Bronchial epithelial cell (primary cell): ENCODE measurements at regions not wholly inside any gene's neighbourhood (a gene's known extent, or its start where the extent isn't known, plus 50 kb on each side); places are given as distances from the start of the nearest gene placed in this dataset.
"Not testable (repeated sequence)": the region's sequence is repeated elsewhere in the genome, so short reads cannot be mapped to it uniquely, and the experiment has no call there.

Experiments
- DNase-seq: peaks from one replicate; pipeline ENCODE4 v3.0.0-alpha.2; 2010; ENCODE audit warnings: low read depth
- FAIRE-seq: peaks from 2 replicates; lab custom pipeline; 2011; peaks lifted over from hg19 to GRCh38; lab: Jason Lieb, UNC
- H3K27me3 ChIP-seq: 2 replicates; pipeline ENCODE4 v1.5.1; 2011; ENCODE audit warnings: low read length; ENCODE audit not compliant: control insufficient read depth, insufficient read depth
- H3K36me3 ChIP-seq: 2 replicates; pipeline ENCODE4 v1.5.1; 2011; ENCODE audit warnings: low read length; ENCODE audit not compliant: control insufficient read depth, insufficient read depth
- H3K4me3 ChIP-seq: 2 replicates; pipeline ENCODE4 v1.5.1; 2011; ENCODE audit warnings: mild to moderate bottlenecking, low read depth, low read length, control low read depth
- TF ChIP-seq, protein P1 (sequence below): IDR thresholded peaks from 2 replicates; pipeline ENCODE4 v1.5.1; 2011; ENCODE audit warnings: mild to moderate bottlenecking, moderate library complexity, low read length, control low read depth, inconsistent platforms; ENCODE audit not compliant: insufficient read depth, severe bottlenecking

DNA sequence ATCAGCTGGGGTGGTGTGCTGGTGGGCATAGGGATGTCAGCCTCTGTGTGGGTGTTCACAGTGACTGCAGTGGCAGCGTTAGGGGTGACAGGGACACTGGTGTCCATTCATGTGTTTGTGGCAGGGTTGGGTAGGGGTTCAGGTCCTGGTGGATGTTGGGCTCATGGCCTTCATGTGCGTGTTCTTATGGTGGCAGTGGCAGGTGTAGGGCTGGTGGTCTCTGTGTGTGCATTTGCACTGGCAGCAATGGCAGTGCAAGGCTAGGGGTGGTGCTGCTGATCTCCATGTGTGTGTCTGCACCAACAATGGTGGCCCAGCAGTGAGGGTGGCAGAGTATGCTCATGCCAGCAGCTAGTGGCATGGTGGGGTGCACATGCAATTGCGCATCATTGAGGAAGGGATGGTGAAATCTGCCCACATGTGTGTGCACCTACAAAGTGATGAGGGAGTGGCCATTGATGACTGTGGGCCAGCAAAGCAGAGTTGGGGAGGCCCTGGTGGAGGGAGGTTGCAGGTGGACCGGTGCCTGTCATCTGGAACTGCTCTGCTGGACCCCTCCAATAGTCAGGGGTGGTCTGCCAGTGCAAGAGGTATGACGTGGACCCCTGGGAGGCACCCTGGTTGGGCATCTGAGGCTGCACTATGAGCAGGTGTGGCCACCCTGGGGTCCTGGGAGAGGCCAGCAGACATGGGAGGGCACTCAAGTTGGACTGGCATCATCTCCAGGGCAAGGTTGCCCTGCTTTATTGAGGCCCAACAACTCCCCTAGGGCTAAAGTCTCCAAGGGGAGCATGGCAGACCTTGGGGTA lies 182.9 kb downstream of the TTC6 start:
- FAIRE-seq: peak; percentile 50
- TF ChIP-seq, protein P1, sequence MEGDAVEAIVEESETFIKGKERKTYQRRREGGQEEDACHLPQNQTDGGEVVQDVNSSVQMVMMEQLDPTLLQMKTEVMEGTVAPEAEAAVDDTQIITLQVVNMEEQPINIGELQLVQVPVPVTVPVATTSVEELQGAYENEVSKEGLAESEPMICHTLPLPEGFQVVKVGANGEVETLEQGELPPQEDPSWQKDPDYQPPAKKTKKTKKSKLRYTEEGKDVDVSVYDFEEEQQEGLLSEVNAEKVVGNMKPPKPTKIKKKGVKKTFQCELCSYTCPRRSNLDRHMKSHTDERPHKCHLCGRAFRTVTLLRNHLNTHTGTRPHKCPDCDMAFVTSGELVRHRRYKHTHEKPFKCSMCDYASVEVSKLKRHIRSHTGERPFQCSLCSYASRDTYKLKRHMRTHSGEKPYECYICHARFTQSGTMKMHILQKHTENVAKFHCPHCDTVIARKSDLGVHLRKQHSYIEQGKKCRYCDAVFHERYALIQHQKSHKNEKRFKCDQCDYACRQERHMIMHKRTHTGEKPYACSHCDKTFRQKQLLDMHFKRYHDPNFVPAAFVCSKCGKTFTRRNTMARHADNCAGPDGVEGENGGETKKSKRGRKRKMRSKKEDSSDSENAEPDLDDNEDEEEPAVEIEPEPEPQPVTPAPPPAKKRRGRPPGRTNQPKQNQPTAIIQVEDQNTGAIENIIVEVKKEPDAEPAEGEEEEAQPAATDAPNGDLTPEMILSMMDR: no peak
- DNase-seq: no peak
- Histone ChIP-seq H3K4me3 (no peak overlapping the region), H3K27me3 (no peaks in the 10 kb centered on the region), H3K36me3 (no peaks in the 10 kb centered on the region)

DNA sequence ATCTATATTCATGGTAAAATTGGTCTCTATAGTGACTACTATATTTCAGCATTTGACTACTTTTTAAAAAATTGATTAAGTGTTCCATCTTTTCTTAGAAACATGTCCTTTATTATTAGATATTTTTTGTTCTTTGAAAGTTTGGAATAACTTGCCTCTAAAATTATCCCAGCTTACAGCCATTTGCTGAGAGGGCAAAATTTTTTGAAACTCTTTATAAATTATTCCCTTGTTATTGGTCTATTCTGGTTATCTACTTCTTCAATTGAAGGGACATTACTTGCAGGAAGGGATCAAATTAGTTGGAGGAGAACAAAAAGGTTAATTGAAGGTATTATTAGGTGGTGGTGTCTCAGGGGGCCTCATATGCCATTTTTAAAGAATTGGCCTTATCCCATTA lies 184.1 kb downstream of the TTC6 start:
- TF ChIP-seq, protein P1: no peak
- FAIRE-seq: no peak

DNA sequence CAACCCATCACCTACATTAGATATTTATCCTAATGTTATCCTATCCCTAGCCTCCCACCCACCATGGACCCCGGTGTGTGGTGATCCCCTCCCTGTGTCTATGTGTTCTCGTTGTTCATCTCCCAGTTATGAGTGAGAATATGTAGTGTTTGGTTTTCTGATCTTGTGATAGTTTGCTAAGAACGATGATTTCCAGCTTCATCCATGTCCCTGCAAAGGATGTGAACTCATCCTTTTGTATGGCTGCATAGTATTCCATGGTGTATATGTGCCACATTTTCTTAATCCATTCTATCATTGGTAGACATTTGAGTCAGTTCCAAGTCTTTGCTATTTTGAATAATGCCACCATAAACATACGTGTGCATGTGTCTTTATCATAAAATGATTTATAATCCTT lies 185.3 kb downstream of the TTC6 start:
- not testable (repeated sequence) for H3K36me3 ChIP-seq, DNase-seq, H3K4me3 ChIP-seq, FAIRE-seq, H3K27me3 ChIP-seq

More for the DNA sequence above, 184.1 kb downstream of the TTC6 start:
- no peaks in the 10 kb centered on the region for H3K27me3 ChIP-seq
- H3K36me3 ChIP-seq: no peaks in the 10 kb centered on the region
- H3K4me3 ChIP-seq: no peak overlapping the region
- DNase-seq: no peak

DNA sequence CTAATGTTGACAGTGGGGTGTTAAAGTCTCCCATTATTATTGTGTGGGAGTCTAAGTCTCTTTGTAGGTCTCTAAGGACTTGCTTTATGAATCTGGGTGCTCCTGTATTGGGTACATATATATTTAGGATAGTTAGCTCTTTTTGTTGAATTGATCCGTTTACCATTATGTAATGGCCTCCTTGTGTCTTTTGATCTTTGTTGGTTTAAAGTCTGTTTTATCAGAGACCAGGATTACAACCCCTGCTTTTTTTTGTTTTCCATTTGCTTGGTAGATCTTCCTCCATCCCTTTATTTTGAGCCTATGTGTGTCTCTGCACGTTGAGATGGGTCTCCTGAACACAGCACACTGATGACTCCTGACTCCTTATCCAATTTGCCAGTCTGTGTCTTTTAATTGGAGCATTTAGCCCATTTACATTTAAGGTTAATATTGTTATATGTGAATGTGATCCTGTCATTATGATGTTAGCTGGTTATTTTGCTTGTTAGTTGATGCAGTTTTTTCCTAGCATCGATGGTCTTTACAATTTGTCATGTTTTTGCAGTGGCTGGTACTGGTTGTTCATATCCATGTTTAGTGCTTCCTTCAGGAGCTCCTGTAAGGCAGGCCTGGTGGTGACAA lies 188.9 kb downstream of the TTC6 start:
- DNase-seq, H3K27me3 ChIP-seq, H3K36me3 ChIP-seq, FAIRE-seq, H3K4me3 ChIP-seq: not testable (repeated sequence)

DNA sequence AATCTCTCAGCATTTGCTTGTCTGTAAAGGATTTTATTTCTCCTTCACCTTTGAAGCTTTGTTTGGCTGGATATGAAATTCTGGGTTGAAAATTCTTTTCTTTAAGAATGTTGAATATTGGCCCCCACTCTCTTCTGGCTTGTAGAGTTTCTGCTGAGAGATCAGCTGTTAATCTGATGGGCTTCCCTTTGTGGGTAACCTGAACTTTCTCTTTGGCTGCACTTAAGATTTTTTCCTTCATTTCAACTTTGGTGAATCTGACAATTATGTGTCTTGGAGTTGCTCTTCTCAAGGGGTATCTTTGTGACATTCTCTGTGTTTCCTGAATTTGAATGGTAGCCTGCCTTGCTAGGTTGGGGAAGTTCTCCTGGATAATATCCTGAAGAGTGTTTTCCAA lies 189.4 kb downstream of the TTC6 start:
- H3K4me3 ChIP-seq, H3K27me3 ChIP-seq, FAIRE-seq, DNase-seq, H3K36me3 ChIP-seq: not testable (repeated sequence)

DNA sequence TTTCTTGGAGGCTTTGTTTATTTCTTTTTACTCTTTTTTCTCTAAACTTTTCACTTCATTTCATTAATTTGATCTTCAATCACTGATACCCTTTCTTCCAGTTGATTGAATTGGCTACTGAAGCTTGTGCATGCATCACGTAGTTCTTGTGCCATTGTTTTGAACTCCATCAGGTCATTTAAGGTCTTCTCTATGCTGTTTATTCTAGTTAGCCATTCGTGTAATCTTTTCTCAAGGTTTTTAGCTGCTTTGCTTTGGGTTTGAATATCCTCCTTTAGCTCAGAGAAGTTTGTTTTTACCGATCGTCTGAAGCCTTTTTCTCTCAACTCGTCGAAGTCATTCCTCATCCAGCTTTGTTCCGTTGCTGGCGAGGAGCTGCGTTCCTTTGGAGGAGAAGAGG lies 189.9 kb downstream of the TTC6 start:
- not testable (repeated sequence) for H3K27me3 ChIP-seq, FAIRE-seq, DNase-seq, H3K36me3 ChIP-seq, H3K4me3 ChIP-seq

DNA sequence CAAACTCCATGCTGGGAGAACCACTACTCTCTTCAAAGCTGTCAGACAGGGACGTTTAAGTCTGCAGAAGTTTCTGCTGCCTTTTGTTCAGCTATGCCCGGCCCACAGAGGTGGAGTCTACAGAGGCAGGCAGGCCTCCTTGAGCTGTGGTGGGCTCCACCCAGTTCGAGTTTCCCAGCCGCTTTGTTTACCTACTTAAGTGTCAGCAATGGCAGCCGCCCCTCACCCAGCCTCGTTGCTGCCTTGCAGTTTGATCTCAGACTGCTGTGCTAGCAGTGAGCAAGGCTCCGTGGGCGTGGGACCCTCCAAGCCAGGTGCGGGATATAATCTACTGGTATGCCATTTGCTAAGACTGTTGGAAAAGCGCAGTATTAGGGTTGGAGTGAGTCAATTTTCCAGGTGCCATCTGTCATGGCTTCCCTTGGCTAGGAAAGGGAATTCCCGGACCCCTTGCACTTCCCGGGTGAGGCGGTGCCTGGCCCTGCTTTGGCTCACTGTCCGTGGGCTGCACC lies 190.7 kb downstream of the TTC6 start:
- H3K27me3 ChIP-seq, DNase-seq, FAIRE-seq, H3K36me3 ChIP-seq, H3K4me3 ChIP-seq: not testable (repeated sequence)

DNA sequence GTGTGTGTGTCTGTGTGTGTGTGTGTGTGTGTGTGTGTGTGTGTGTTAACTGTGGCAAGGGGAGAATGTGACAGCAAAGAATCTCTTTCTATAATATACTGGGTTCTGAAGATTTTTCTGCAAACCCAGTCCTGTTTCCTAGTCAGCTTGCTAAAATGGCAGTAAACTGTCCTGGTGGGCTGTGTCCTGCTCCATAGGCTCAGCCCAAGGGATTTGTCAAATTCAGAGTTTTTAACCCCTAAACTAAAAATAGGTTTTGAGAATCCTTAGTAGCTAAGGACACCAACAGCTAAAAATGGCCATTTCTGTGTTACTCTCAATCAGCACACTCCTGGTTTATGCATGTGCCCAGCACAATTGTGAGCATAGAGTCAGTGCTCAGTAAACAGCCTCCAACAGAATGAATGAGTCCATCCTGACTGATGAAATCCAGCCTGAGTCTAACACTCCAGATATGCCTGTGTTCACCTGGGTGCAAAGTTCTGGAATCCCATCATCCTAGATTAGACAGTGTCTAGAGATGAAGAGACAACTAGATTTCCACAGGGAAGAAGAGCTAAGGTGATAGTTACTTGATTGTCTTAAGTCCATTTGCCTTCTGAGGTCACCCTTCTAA lies 192.6 kb downstream of the TTC6 start:
- Histone ChIP-seq H3K36me3 (no peaks in the 10 kb centered on the region), H3K27me3 (no peaks in the 10 kb centered on the region), H3K4me3 (no peak overlapping the region)
- FAIRE-seq (no peak), DNase-seq (no peak)
- TF ChIP-seq, protein P1: no peak
